HG03097 (cell line): ENCODE measurements at regions not wholly inside any gene's neighbourhood (a gene's known extent, or its start where the extent isn't known, plus 50 kb on each side); places are given as distances from the start of the nearest gene placed in this dataset.

Experiments used
- ATAC-seq: cut with Tn5 transposase; IDR thresholded peaks from one replicate; pipeline ENCODE4 v1.9.1; 2021; ENCODE audit not compliant: unreplicated experiment, low FRiP score

- no peak for ATAC-seq
Observed at GRCh38 chr13:70432276-70432805, 324.1 kb upstream of the KLHL1 start.

- ATAC-seq = no peak
Observed at GRCh38 chr13:70430256-70430655, 322.0 kb upstream of the KLHL1 start.

GRCh38 chr13:70424928-70425327 is 316.7 kb upstream of the KLHL1 start:
- ATAC-seq = no peak

- ATAC-seq = no peak
Observed at GRCh38 chr13:70424428-70424827, 316.2 kb upstream of the KLHL1 start.

GRCh38 chr13:70415136-70415535 is 306.9 kb upstream of the KLHL1 start:
- no peak for ATAC-seq

GRCh38 chr13:70408865-70409264 is 300.6 kb upstream of the KLHL1 start:
- ATAC-seq = no peak

- no peak for ATAC-seq
Observed at GRCh38 chr13:70407486-70407885, 299.2 kb upstream of the KLHL1 start.

GRCh38 chr13:70405266-70405665 is 297.0 kb upstream of the KLHL1 start:
- no peak for ATAC-seq

GRCh38 chr13:70394031-70394548 is 285.8 kb upstream of the KLHL1 start:
- no peak for ATAC-seq

GRCh38 chr13:70391678-70392077 is 283.4 kb upstream of the KLHL1 start:
- ATAC-seq = no peak

GRCh38 chr13:70390968-70391367 is 282.7 kb upstream of the KLHL1 start:
- no peak for ATAC-seq

- no peak for ATAC-seq
Observed at GRCh38 chr13:70390064-70390463, 281.8 kb upstream of the KLHL1 start.

GRCh38 chr13:70388935-70389334 is 280.7 kb upstream of the KLHL1 start:
- no peak for ATAC-seq

GRCh38 chr13:70386919-70387318 is 278.7 kb upstream of the KLHL1 start:
- no peak for ATAC-seq

- no peak for ATAC-seq
Observed at GRCh38 chr13:70385852-70386251, 277.6 kb upstream of the KLHL1 start.

- ATAC-seq = no peak
Observed at GRCh38 chr13:70384156-70384555, 275.9 kb upstream of the KLHL1 start.

- no peak for ATAC-seq
Observed at GRCh38 chr13:70380809-70381208, 272.6 kb upstream of the KLHL1 start.

- ATAC-seq = no peak
Observed at GRCh38 chr13:70375718-70376117, 267.5 kb upstream of the KLHL1 start.

- ATAC-seq = no peak
Observed at GRCh38 chr13:70370924-70371323, 262.7 kb upstream of the KLHL1 start.

GRCh38 chr13:70366720-70367119 is 258.5 kb upstream of the KLHL1 start:
- ATAC-seq = no peak

GRCh38 chr13:70363991-70364390 is 255.7 kb upstream of the KLHL1 start:
- no peak for ATAC-seq

- no peak for ATAC-seq
Observed at GRCh38 chr13:70362820-70363570, 254.7 kb upstream of the KLHL1 start.
